ENCODE measurements at regions not wholly inside any gene's neighbourhood (a gene's known extent, or its start where the extent isn't known, plus 50 kb on each side); places are given as distances from the start of the nearest gene placed in this dataset.

DNA sequence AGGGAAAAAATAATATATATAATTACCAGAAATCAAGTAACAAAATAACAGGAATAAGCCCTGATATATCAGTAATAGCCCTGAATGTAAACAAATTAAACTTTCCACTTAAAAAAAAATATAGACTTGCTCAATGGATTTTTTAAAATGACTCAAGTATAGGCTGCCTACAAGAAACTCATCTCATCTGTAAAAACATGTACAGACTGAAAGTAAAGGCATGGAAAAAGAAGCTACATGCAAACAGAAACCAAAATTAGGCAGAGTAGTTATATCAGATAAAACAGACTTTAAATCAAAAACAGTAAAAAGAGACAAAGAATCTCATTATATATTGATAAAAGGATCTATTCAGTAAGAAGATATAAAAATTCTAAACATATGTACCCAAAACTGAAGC is 82.4 kb upstream of the STT3B start:
- Histone ChIP-seq H3K27me3 (no peaks in the 10 kb centered on the region), H3K27ac (no peak overlapping the region), H3K36me3 (no peaks in the 10 kb centered on the region), H3K9me3 (no peaks in the 10 kb centered on the region), H3K4me1 (no peaks in the 10 kb centered on the region), H3K4me3 (no peak overlapping the region)
- TF ChIP-seq, protein P1, sequence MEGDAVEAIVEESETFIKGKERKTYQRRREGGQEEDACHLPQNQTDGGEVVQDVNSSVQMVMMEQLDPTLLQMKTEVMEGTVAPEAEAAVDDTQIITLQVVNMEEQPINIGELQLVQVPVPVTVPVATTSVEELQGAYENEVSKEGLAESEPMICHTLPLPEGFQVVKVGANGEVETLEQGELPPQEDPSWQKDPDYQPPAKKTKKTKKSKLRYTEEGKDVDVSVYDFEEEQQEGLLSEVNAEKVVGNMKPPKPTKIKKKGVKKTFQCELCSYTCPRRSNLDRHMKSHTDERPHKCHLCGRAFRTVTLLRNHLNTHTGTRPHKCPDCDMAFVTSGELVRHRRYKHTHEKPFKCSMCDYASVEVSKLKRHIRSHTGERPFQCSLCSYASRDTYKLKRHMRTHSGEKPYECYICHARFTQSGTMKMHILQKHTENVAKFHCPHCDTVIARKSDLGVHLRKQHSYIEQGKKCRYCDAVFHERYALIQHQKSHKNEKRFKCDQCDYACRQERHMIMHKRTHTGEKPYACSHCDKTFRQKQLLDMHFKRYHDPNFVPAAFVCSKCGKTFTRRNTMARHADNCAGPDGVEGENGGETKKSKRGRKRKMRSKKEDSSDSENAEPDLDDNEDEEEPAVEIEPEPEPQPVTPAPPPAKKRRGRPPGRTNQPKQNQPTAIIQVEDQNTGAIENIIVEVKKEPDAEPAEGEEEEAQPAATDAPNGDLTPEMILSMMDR (IDR thresholded peaks at IDR 0.05), result no peak
- TF ChIP-seq POLR2AphosphoS5 (IDR thresholded peaks at IDR 0.05) (no peak), POLR2A (IDR thresholded peaks at IDR 0.05) (no peak)
- no peak for DNase-seq (ENCODE audit: low spot score in 2 of 2)
- intact Hi-C loops (cut with DNase I; ENCODE audit: low total_unique reads), result loop anchor here (5.0 kb wide), 1 partner anchor 613 kb away; no protein-coding TSS in a partner anchor

DNA sequence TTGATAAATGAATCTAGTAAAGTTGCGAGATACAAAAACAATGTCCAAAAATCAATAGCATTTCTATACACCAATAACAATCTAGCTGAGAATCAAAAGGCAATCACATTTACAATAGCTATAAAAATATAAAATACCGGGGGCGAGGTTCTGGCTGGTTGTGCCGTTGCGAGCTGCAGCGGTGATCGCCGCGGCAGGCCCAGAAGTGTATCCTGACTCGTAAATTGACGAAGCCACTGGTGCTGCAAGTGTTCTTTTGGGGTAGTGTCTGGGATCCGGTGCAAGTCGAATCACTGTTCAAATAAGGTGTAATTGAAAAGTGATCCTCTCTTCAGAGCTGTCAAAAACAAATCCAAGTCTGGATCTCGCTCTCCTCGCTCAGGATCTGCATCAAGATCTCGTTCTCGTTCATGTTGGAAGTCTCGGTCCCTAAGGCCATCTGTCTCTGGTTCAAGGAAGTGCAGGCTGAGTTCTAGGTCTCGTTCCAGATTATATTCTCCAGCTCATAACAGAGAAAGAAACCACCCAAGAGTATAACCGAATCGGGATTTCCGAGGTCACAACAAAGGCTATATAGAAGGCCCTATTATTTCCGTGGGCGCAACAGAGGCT is 80.1 kb upstream of the STT3B start:
- intact Hi-C loops (cut with DNase I; ENCODE audit: low total_unique reads), result loop anchor here (5.0 kb wide), 1 partner anchor 615 kb away; no protein-coding TSS in a partner anchor
- no peak for DNase-seq (ENCODE audit: low spot score in 2 of 2)
- no peak overlapping the region for H3K27ac ChIP-seq
- no peak overlapping the region for H3K4me3 ChIP-seq
- H3K4me1 ChIP-seq, result no peaks in the 10 kb centered on the region
- H3K9me3 ChIP-seq, result no peaks in the 10 kb centered on the region
- H3K27me3 ChIP-seq, result no peaks in the 10 kb centered on the region
- H3K36me3 ChIP-seq, result no peaks in the 10 kb centered on the region
- TF ChIP-seq POLR2A (IDR thresholded peaks at IDR 0.05), result no peak
- no peak for TF ChIP-seq POLR2AphosphoS5 (IDR thresholded peaks at IDR 0.05)
- TF ChIP-seq, protein P1 (IDR thresholded peaks at IDR 0.05), result no peak

GRCh38 chr3:31453430-31453829 is 79.3 kb upstream of the STT3B start:
- no peak for DNase-seq (ENCODE audit: low spot score in 2 of 2)
- TF ChIP-seq POLR2AphosphoS5 (IDR thresholded peaks at IDR 0.05) (no peak), POLR2A (IDR thresholded peaks at IDR 0.05) (no peak)
- TF ChIP-seq, protein P1 (IDR thresholded peaks at IDR 0.05), result no peak
- Histone ChIP-seq H3K27me3 (no peaks in the 10 kb centered on the region), H3K27ac (no peak overlapping the region), H3K4me3 (no peak overlapping the region), H3K4me1 (no peaks in the 10 kb centered on the region), H3K36me3 (no peaks in the 10 kb centered on the region), H3K9me3 (no peaks in the 10 kb centered on the region)
- intact Hi-C loops (cut with DNase I; ENCODE audit: low total_unique reads), result loop anchor here (5.0 kb wide), 1 partner anchor 616 kb away; no protein-coding TSS in a partner anchor

- Histone ChIP-seq H3K36me3 (no peaks in the 10 kb centered on the region), H3K27me3 (no peaks in the 10 kb centered on the region), H3K4me3 (no peak overlapping the region), H3K27ac (no peak overlapping the region), H3K4me1 (no peaks in the 10 kb centered on the region), H3K9me3 (no peaks in the 10 kb centered on the region)
- no peak for TF ChIP-seq POLR2A (IDR thresholded peaks at IDR 0.05)
- TF ChIP-seq POLR2AphosphoS5 (IDR thresholded peaks at IDR 0.05), result no peak
- TF ChIP-seq, protein P1 (IDR thresholded peaks at IDR 0.05), result no peak
- no peak for DNase-seq (ENCODE audit: low spot score in 2 of 2)
- intact Hi-C loops (cut with DNase I; ENCODE audit: low total_unique reads), result no loop called here
These were observed 77.2 kb upstream of the STT3B start for GRCh38 chr3:31455524-31455923.

DNA sequence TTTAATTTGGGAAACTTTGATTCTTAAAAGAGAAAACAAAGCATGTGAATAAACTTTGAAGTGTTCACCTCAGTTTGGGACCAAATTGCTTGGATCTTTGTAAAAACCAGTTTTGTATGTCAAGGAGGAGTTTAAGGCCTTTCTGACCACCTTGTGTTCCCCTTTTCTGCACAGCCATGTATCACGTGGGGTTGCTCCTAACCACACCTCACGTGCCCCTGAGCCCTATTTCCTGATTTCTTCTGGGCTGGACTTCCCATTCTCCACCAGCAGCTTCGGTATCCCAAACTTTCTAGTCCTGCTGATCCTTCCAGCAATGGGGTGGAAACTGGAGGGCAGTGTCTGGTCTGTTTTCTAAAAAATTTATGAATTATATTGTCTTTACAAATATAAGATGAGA is 76.4 kb upstream of the STT3B start:
- H3K9me3 ChIP-seq, result no peaks in the 10 kb centered on the region
- no peaks in the 10 kb centered on the region for H3K36me3 ChIP-seq
- TF ChIP-seq POLR2AphosphoS5 (IDR thresholded peaks at IDR 0.05), result no peak
- TF ChIP-seq, protein P1 (IDR thresholded peaks at IDR 0.05), result no peak
- TF ChIP-seq POLR2A (IDR thresholded peaks at IDR 0.05), result no peak
- no peak overlapping the region for H3K27ac ChIP-seq
- no peaks in the 10 kb centered on the region for H3K4me1 ChIP-seq
- no peaks in the 10 kb centered on the region for H3K27me3 ChIP-seq
- DNase-seq (ENCODE audit: low spot score in 2 of 2), result no peak
- intact Hi-C loops (cut with DNase I; ENCODE audit: low total_unique reads), result no loop called here
- no peak overlapping the region for H3K4me3 ChIP-seq

Measured in breast epithelium (tissue), 4 donors.